Ascending aorta (tissue), 2 donors: ENCODE measurements at regions not wholly inside any gene's neighbourhood (a gene's known extent, or its start where the extent isn't known, plus 50 kb on each side); places are given as distances from the start of the nearest gene placed in this dataset.
"Not testable (repeated sequence)": the region's sequence is repeated elsewhere in the genome, so short reads cannot be mapped to it uniquely, and the experiment has no call there.

Experiments used
- DNase-seq, 2 donors: peaks; one replicate each; pipeline ENCODE4 v3.0.0-alpha.2; 2019; ENCODE audit warnings: low spot score in 2 of 2
- H3K27ac ChIP-seq, 2 donors: fragments of 200-600 bp; sonication (generic); one replicate each; pipeline ENCODE4 v1.5.1; 2016 to 2017; ENCODE audit warnings: mild to moderate bottlenecking in 1 of 2
- H3K27me3 ChIP-seq: fragments of 200-600 bp; sonication (generic); one replicate; pipeline ENCODE4 v1.5.1; 2017
- H3K36me3 ChIP-seq, 2 donors: fragments of 200-600 bp; sonication (generic); one replicate each; pipeline ENCODE4 v1.5.1; 2016
- H3K4me1 ChIP-seq, 2 donors: fragments of 200-600 bp; sonication (generic); one replicate each; pipeline ENCODE4 v1.5.1; 2016 to 2017; ENCODE audit warnings: mild to moderate bottlenecking in 1 of 2
- H3K4me3 ChIP-seq, 2 donors: fragments of 200-600 bp; sonication (generic); one replicate each; pipeline ENCODE4 v1.5.1; 2016 to 2017; ENCODE audit warnings: mild to moderate bottlenecking in 1 of 2
- H3K9me3 ChIP-seq, 2 donors: fragments of 200-600 bp; sonication (generic); one replicate each; pipeline ENCODE4 v1.5.1; 2016
- intact Hi-C: fragments of 100-400 bp; cut with DNase I; formaldehyde crosslinking; loops from one replicate; pipeline ENCODE4 v1.15.1; 2023
- TF ChIP-seq, protein P1 (sequence below), 3 experiments: fragments of 200-600 bp in 2 of 3; fragments of 450-650 bp in 1 of 3; sonication (generic) in 2 of 3; IDR thresholded peaks; one replicate each; pipeline ENCODE4 v1.5.1; 2016 to 2019; ENCODE audit warnings: antibody characterized with exemption in 3 of 3, mild to moderate bottlenecking in 1 of 3, moderate library complexity in 1 of 3

DNA sequence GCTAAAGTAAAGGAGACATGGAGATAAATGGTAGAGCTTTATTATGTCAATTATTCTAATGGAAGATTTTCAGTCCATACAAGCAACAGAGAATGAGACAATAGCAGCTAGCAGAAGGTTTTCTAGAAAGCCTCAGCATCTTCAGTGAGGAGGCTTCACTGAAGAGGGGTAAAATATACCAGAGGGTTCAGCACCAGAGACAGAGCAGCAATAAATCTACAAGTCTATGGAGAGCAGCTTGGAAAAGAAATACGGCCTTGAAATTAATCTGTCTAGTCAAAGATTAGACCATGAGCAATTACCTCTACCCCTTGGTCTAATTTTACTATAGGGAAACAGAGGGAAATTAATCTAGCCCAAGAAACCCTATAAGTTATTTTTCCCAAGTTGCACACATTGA lies 185.7 kb upstream of the CRIM1 start:
- no peak for DNase-seq
- intact Hi-C loops: no loop called here
- no peaks in the 10 kb centered on the region for H3K4me1 ChIP-seq
- H3K36me3 ChIP-seq: no peaks in the 10 kb centered on the region
- H3K27me3 ChIP-seq: no peaks in the 10 kb centered on the region
- no peak overlapping the region for H3K27ac ChIP-seq
- TF ChIP-seq, protein P1, sequence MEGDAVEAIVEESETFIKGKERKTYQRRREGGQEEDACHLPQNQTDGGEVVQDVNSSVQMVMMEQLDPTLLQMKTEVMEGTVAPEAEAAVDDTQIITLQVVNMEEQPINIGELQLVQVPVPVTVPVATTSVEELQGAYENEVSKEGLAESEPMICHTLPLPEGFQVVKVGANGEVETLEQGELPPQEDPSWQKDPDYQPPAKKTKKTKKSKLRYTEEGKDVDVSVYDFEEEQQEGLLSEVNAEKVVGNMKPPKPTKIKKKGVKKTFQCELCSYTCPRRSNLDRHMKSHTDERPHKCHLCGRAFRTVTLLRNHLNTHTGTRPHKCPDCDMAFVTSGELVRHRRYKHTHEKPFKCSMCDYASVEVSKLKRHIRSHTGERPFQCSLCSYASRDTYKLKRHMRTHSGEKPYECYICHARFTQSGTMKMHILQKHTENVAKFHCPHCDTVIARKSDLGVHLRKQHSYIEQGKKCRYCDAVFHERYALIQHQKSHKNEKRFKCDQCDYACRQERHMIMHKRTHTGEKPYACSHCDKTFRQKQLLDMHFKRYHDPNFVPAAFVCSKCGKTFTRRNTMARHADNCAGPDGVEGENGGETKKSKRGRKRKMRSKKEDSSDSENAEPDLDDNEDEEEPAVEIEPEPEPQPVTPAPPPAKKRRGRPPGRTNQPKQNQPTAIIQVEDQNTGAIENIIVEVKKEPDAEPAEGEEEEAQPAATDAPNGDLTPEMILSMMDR (IDR thresholded peaks at IDR 0.05): no peak
- H3K4me3 ChIP-seq: no peak overlapping the region
- no peaks in the 10 kb centered on the region for H3K9me3 ChIP-seq

DNA sequence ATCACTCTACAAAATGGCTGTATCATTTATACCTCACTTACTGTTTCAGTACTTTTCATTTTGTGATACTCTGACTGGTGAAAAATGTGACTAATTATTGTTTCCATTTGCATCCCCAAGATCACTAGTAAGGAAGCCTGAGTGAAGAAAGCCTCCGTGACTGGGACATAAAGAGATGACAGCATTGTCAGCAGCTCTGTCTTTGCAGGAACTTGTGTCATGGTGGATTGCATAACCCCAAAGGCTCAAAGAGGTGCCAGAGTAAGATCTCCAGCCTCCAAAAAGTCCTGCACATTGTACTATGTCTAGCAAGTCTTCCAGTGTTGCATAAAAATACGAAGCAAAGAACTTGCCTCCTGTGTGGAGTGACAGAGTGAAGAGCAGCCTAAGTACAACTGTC lies 187.5 kb upstream of the CRIM1 start:
- no peaks in the 10 kb centered on the region for H3K4me1 ChIP-seq

GRCh38 chr2:36165132-36165531 lies 190.4 kb upstream of the CRIM1 start:
- Histone ChIP-seq H3K27me3 (no peaks in the 10 kb centered on the region), H3K27ac (no peak overlapping the region), H3K4me3 (no peak overlapping the region), H3K36me3 (no peaks in the 10 kb centered on the region), H3K4me1 (no peaks in the 10 kb centered on the region), H3K9me3 (no peaks in the 10 kb centered on the region)
- intact Hi-C loops: no loop called here
- DNase-seq: no peak
- TF ChIP-seq, protein P1 (IDR thresholded peaks at IDR 0.05): no peak

More for the DNA sequence above, 187.5 kb upstream of the CRIM1 start:
- H3K27ac ChIP-seq: no peak overlapping the region
- no peak overlapping the region for H3K4me3 ChIP-seq
- intact Hi-C loops: no loop called here
- no peak for DNase-seq
- H3K27me3 ChIP-seq: no peaks in the 10 kb centered on the region
- H3K9me3 ChIP-seq: no peaks in the 10 kb centered on the region
- TF ChIP-seq, protein P1 (IDR thresholded peaks at IDR 0.05): no peak
- no peaks in the 10 kb centered on the region for H3K36me3 ChIP-seq

GRCh38 chr2:36163520-36164254 lies 191.9 kb upstream of the CRIM1 start:
- DNase-seq: no peak
- Histone ChIP-seq H3K9me3 (no peaks in the 10 kb centered on the region), H3K4me1 (no peaks in the 10 kb centered on the region), H3K27me3 (no peaks in the 10 kb centered on the region), H3K27ac (no peak overlapping the region), H3K4me3 (no peak overlapping the region), H3K36me3 (no peaks in the 10 kb centered on the region)
- intact Hi-C loops: no loop called here
- TF ChIP-seq, protein P1 (IDR thresholded peaks at IDR 0.05): no peak

GRCh38 chr2:36157093-36157492 lies 198.5 kb upstream of the CRIM1 start:
- DNase-seq, H3K27ac ChIP-seq, H3K27me3 ChIP-seq, H3K9me3 ChIP-seq, H3K4me1 ChIP-seq, H3K4me3 ChIP-seq, H3K36me3 ChIP-seq, intact Hi-C loops: not testable (repeated sequence)

DNA sequence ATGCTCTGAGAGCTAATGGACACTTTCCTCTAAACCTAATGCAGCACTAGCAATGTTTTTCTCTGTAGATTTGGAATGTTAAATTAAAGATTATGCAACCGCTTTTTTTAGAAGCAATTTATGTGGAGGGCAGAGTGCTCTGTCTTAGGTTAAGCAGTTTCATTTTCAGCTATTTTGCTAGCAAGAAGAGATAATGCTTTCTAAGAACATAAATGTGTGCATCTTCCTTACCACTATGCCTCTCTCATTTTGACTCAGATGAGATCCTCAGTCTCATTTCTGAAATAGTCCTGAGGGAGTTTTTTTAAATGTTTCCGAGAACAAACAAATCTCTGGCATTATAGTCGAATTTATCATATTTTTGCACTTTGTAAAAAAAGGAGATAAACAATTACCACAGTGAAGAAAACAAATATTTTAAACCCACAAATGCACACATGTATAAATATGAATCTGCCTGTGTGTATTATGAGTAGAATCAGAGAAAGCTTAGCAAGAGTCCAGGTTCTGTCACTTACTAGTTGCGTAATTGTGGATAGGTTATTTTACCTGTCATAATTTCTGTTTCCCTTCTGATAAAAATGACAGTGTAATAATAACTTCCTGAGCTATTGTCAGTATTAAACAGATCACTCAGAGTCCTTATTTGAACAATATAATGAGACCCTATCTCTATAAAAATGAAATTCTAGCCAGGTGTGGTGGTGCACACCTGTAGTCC lies 207.7 kb upstream of the CRIM1 start:
- Histone ChIP-seq H3K9me3 (no peaks in the 10 kb centered on the region), H3K36me3 (no peaks in the 10 kb centered on the region), H3K4me1 (no peaks in the 10 kb centered on the region), H3K27ac (no peak overlapping the region), H3K27me3 (no peaks in the 10 kb centered on the region), H3K4me3 (no peak overlapping the region)
- TF ChIP-seq, protein P1 (IDR thresholded peaks at IDR 0.05): no peak
- intact Hi-C loops: no loop called here
- no peak for DNase-seq
